Urinary bladder (tissue), 3 donors: ENCODE measurements at regions not wholly inside any gene's neighbourhood (a gene's known extent, or its start where the extent isn't known, plus 50 kb on each side); places are given as distances from the start of the nearest gene placed in this dataset.

Experiments used
- DNase-seq: peaks from one replicate; pipeline ENCODE4 v3.0.0-alpha.2; 2015; ENCODE audit errors: extremely low spot score
- H3K27ac ChIP-seq: one replicate; pipeline ENCODE4 v1.5.1; 2013; ENCODE audit warnings: low read depth, mild to moderate bottlenecking, moderate library complexity
- H3K36me3 ChIP-seq: one replicate; pipeline ENCODE4 v1.6.1; 2013; ENCODE audit warnings: mild to moderate bottlenecking, moderate library complexity; ENCODE audit not compliant: insufficient read depth
- H3K4me1 ChIP-seq: one replicate; pipeline ENCODE4 v1.6.1; 2013; ENCODE audit warnings: mild to moderate bottlenecking, moderate library complexity; ENCODE audit not compliant: insufficient read depth
- H3K4me3 ChIP-seq: one replicate; pipeline ENCODE4 v1.5.1; 2013; ENCODE audit warnings: low read depth, low read length
- WGBS: extraction: QIAGEN DNeasy Blood & Tissue Kit; methylation state at CpG from one replicate; pipeline ENCODE4 v1.1.7; 2013; 5-methylcytosine and 5-hydroxymethylcytosine counted together
- donor health status: healthy with polysubstance abuse.
- donor health status: healthy.

DNA sequence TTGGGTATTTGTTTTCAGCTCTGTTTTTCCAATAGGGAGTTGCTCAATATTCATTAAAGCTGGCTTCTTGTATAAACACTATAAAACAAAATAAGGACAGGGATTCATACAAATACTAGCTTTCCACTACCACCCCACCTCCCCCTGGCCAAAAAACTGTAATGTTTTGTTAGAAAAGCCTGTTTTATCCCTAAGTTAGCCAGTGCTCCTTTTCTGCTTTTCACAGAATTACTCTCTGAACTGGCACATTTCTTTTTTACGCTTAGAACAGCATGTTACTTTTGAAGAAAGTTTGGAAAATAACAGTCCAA is 147.4 kb upstream of the DMRT1 start:
- no peak overlapping the region for H3K4me3 ChIP-seq
- DNase-seq, result no peak
- no peaks in the 10 kb centered on the region for H3K4me1 ChIP-seq
- peak overlapping the region; percentile 58 for H3K27ac ChIP-seq
- WGBS, result 23% methylated on average over 1 of the region's 1 CpG
- no peaks in the 10 kb centered on the region for H3K36me3 ChIP-seq

DNA sequence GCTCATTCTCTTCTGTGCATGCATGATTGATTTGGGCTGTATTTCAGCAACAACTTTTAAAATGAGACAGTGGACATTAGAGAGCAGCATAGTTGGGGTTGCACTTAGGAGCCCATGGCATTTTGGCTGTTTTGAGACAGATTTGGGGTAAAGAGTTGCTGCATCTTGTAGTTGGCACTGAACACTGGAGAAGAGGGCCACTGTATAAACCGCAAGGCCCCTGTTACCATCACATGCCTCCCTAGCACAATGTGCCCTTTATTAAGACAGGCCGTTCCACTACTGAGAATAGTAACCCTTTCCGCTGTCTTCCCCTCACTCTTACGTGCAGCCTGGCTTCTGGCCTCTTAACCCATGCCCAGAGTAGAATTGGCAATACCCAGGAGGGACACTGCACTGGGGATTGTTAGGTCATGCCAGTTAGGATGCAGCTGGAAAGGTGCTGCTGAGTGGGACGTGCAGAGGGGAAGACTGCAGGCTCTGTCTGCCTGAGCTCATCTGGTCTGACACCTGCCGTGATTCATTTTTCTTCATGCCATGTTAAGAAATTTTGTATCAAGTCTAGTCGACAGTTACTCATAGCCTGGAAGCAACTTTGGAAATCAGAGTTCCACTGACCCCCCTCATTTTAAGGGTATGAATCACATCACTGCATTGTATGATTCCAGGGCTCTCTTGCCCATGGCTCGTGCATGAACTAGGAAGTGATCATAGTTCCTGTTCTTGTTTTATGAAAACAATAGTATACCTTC is 146.9 kb upstream of the DMRT1 start:
- no peak for DNase-seq
- H3K4me3 ChIP-seq, result no peak overlapping the region
- H3K27ac ChIP-seq, result peak overlapping the region; percentile 58
- H3K4me1 ChIP-seq, result no peaks in the 10 kb centered on the region
- H3K36me3 ChIP-seq, result no peaks in the 10 kb centered on the region
- 19% methylated on average over 8 of the region's 8 CpGs for WGBS

DNA sequence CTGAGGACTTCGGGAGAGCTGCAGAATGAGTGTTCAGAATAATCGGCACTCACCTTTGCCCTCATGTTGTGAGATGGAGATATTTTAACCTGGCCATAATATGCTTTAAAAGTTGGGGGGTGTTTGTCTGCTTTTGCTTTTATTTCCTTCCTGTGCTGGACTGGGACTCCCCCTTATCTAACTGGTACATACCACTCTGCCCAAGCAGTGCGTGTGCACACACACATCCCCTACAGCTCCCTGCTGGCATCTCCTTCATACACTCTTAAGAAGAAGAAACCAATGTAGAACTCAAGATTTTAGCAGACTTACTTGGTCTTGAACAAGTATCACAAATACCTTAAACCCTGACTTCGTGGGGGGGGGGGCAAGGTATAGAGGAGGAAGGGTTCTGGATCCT is 146.2 kb upstream of the DMRT1 start:
- H3K4me1 ChIP-seq, result no peaks in the 10 kb centered on the region
- WGBS, result 43% methylated on average over 4 of the region's 4 CpGs
- peak overlapping the region; percentile 58 for H3K27ac ChIP-seq
- no peak overlapping the region for H3K4me3 ChIP-seq
- H3K36me3 ChIP-seq, result no peaks in the 10 kb centered on the region
- DNase-seq, result no peak

DNA sequence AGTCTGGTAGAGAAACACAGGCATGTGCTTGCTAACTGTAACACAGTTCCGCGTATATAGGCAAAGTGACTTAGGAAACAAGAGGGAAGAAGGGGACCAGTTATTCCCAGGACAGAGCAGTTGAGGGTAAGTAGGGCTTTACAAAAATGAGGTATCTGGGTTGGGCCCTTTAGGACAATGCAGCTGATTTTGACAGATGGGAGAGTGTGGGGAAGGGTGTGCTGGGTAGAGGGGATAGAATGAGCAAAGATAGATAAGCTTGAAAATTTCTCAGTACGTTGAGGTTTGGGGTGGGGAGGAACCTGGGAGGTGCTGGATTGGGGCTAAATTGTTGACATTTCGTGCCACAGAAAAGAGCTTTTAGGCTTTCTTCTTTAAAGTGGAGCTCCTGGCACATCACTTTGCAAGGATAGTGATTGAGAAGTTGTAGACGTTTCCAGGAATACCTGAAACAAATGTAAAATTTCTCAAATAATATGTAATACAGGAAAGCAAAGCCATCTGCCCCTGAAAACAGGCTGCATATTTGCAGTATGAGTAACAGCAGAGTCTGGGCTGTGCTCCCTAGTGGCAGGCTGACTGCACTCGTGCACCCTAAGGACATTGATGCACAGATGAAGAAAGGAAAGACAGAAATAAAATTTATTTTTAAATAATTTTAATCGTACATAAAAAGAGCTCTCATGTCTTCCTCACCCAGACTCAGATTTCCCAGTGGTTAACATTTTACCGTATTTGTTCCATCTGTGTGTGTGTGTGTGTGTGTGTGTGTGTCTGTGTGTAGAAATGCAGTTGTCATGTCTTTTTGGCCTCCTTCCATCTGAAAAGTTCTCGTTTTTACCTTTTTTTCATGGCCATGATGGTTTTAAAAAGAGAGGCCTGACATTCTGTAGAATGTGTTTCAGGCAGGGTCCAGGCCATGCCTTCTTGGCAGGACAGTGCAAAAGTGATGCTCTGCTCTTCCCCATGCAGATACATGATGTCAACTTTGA is 144.9 kb upstream of the DMRT1 start:
- WGBS, result 30% methylated on average over 9 of the region's 9 CpGs
- Histone ChIP-seq H3K27ac (peak overlapping the region; percentile 60), H3K4me1 (no peaks in the 10 kb centered on the region), H3K4me3 (no peak overlapping the region), H3K36me3 (peaks cover 2% of the 10 kb centered on the region)
- DNase-seq, result no peak

DNA sequence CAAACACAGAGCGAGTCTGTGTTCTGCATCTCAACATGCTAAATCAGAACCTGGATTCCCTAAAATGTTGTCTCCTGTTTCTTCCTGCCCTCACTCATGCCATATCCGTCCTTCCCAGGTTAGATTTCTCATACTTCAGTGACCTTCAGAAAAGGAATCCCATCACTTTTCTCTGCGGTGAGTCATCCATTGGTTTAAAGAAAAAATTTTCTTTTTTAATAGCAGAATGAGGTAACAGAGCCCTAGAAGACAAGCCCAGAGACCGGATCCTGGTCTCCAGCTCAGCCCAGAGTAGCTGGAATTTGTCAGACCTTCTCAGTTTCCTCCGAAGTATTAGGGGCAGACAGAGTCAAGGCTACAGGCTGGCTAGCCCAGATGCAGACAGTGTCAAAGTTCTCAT is 143.2 kb upstream of the DMRT1 start:
- no peak for DNase-seq
- Histone ChIP-seq H3K27ac (no peak overlapping the region), H3K36me3 (peaks cover 2% of the 10 kb centered on the region), H3K4me1 (no peaks in the 10 kb centered on the region), H3K4me3 (no peak overlapping the region)
- 71% methylated on average over 5 of the region's 5 CpGs for WGBS

DNA sequence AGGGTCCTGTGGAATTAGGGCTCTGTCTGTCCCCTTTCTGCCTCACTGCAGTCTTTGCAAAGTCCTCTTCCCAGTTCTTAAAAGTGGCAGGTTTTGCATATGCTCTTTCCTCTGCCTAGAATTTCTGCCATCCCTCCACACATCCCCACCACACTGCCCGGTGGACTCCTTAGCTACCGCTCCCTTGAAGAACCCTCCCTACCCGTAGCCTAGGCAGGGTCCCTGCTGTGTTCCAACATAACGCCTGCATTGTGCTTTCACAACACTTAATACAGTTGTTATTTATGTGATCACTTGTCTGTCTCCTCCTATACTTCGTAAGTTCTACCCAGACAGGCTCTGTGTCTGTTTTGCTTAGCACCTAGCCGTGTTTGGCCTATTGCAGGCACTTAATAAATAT is 142.5 kb upstream of the DMRT1 start:
- Histone ChIP-seq H3K4me1 (no peaks in the 10 kb centered on the region), H3K36me3 (peaks cover 2% of the 10 kb centered on the region), H3K27ac (no peak overlapping the region), H3K4me3 (no peak overlapping the region)
- DNase-seq, result no peak
- WGBS, result 49% methylated on average over 6 of the region's 6 CpGs

DNA sequence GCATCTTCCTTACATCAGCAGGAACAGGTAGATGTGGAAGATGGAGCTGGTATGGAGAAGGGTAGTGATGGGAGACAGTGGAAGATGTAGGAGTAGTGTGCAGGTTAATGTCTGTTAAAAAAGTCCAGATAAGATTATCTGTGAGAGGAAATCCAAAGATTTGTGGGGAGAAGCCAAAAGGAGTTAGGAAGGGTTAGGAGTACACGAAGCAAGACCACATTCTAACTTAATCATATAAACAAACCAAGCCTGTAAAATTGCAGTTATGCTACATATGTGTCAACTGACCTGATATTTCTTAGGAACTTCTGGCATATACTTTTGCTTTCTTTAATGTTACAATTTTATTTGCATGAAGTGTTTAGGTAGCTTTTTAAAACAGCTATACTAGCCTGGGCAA is 142.1 kb upstream of the DMRT1 start:
- no peak overlapping the region for H3K4me3 ChIP-seq
- 23% methylated on average over 1 of the region's 1 CpG for WGBS
- H3K27ac ChIP-seq, result no peak overlapping the region
- H3K4me1 ChIP-seq, result no peaks in the 10 kb centered on the region
- no peak for DNase-seq
- H3K36me3 ChIP-seq, result peaks cover 2% of the 10 kb centered on the region

DNA sequence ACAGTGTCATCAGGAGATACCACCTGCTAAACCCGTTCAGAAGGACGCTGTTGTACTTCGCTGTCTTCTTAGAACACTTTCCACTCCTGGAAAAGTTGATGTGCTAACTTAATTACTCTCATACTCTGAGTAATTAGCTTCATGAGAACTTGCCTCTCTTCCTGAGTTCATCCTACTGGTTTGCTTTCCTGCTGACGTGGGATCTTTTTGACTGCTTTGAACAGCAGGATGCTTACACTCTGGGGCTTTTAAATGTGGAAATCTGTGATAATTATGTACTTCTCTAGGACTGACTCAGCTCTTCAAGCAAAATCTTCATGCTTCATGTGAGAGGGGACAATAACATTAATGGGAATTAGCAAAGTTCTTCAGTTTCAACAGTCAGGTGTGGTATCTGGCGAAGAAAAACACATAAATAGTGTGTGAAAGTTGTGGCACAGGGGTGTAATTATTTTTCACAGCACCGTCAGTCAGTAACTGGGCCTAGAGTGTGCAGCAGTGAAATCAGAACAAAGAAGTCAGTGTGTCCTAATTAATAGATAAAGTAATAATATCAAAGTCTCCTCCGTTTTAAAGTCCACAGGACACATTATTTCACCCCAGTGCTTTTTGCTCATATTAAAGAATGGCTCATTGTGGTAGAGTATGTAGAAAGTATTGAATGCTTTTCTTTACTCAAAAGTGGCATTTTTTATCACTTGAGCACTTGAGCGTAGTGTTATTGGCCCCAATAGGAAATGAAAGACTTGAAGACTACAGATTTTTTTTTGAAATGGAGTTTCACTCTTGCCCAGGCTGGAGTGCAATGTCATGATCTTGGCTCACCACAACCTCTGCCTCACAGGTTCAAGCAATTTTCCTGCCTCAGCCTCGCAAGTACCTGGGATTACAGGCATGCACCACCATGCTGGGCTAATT is 140.9 kb upstream of the DMRT1 start:
- no peaks in the 10 kb centered on the region for H3K4me1 ChIP-seq
- WGBS, result 81% methylated on average over 9 of the region's 9 CpGs
- H3K27ac ChIP-seq, result no peak overlapping the region
- H3K36me3 ChIP-seq, result peaks cover 2% of the 10 kb centered on the region
- no peak for DNase-seq
- H3K4me3 ChIP-seq, result no peak overlapping the region

DNA sequence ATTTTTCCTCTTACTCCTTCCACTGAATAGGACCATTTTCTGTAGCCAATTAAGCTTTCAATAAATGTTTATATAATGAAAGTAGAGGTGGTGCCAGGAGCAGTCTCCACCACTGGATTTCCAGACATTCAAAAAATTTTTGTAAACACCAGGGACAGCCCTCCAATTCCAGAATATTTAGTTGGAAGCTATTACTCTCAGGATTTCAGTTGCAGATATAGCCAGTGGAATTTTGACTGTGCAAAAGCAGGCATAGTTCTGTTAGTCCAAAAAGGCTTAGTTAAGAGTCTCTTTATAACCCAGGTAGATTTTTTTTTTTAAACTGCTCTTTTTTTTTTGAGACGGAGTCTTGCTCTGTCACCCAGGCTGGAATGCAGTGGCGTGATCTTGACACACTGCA is 138.1 kb upstream of the DMRT1 start:
- no peak overlapping the region for H3K27ac ChIP-seq
- DNase-seq, result no peak
- WGBS, result 42% methylated on average over 2 of the region's 2 CpGs
- H3K4me3 ChIP-seq, result no peak overlapping the region
- H3K36me3 ChIP-seq, result peaks cover 2% of the 10 kb centered on the region
- no peaks in the 10 kb centered on the region for H3K4me1 ChIP-seq

DNA sequence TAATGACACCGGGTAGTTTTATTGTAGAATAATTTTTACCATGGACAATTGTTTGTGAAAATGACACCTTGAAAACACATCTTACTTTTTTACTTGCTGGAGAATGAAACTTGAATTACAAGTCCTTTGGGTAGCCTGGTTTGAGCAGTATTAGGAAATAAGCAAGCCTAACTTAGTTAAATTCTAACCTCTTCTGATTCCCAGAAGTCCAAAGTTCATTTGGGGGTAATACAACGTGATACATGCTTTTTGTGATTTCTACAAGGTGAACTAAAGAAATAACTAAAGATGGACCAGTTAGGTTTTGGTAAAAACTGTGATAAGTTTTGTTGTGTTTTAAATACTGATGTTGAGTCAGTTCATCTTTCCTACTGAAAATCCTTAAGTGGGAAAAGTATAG is 135.4 kb upstream of the DMRT1 start:
- DNase-seq, result no peak
- peaks cover 2% of the 10 kb centered on the region for H3K36me3 ChIP-seq
- no peak overlapping the region for H3K4me3 ChIP-seq
- WGBS, result 59% methylated on average over 2 of the region's 2 CpGs
- H3K4me1 ChIP-seq, result no peaks in the 10 kb centered on the region
- no peak overlapping the region for H3K27ac ChIP-seq

DNA sequence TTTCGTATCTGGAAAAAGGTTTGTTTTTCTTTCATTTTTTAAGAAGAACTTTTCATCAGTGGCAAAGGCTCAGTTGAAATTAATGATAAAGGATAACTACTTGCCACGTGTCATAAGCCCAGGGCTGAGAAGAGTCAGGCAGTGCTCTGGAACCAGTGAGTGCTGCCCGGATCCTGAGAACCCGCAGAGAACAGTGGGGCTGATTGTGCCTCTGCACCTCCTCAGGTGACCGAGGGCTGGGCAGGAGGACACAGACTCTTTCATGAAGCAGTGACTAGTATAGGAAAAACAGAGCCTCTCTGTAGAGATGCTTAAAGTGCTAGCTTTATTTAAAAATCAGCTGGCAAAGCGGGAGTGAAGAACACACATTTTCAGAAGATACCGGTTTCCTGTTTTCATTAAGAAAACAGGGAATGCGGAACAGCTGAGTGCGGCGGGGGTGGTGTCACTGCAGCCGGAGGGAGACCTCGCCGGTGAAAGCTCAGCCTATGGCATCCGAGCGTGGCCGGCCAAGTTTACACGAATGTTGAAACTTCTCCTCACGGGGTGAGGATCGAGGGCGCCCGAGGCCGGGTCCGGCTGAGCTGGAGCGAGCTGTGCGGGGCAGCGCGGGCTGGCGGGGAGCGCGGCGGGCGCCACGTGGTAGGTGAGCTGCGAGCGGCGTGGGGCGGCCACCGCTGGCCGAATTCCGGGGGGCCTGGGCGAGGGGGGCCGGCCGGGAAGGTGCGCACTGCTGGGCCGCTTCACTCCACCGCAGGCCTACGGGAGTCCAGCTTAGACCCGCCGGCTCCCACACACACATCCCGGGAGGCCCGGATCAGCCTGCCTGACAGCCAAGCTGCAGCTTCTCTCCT is 134.7 kb upstream of the DMRT1 start:
- H3K36me3 ChIP-seq, result no peaks in the 10 kb centered on the region
- H3K27ac ChIP-seq, result peak overlapping the region; percentile 86
- H3K4me1 ChIP-seq, result no peaks in the 10 kb centered on the region
- no peak for DNase-seq
- 1% methylated on average over 51 of the region's 51 CpGs for WGBS
- peak overlapping the region; percentile 67 for H3K4me3 ChIP-seq

DNA sequence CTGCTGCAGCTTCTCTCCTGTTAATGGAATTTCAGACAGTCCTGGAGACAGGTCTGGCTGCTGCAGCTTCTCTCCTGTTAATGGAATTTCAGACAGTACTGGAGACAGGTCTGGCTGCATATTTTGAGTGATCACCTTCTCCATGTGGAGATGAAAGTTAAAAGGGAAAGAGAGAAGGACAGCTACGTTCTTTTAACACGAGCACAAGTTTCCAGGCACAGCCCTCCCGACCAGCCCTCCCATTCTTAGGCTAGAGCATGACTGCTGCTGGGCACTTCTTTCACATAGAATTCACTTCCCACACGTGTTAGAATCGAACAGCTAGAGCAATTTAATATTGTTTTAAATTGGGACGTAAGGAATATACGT is 133.3 kb upstream of the DMRT1 start:
- DNase-seq, result no peak
- Histone ChIP-seq H3K27ac (no peak overlapping the region), H3K4me1 (no peaks in the 10 kb centered on the region), H3K4me3 (peak overlapping the region; percentile 37), H3K36me3 (no peaks in the 10 kb centered on the region)
- WGBS, result 18% methylated on average over 7 of the region's 7 CpGs
